IPS-18a (cell line): ENCODE measurements at regions not wholly inside any gene's neighbourhood (a gene's known extent, or its start where the extent isn't known, plus 50 kb on each side); places are given as distances from the start of the nearest gene placed in this dataset.

Source experiments
- H3K27ac ChIP-seq: one replicate; pipeline ENCODE4 v1.5.1; 2013; ENCODE audit warnings: low read length
- H3K27me3 ChIP-seq: one replicate; pipeline ENCODE4 v1.6.1; 2013; ENCODE audit warnings: mild to moderate bottlenecking, low read length; ENCODE audit not compliant: control insufficient read depth, insufficient read depth
- H3K36me3 ChIP-seq: one replicate; pipeline ENCODE4 v1.6.1; 2013; ENCODE audit warnings: low read depth, low read length; ENCODE audit not compliant: control insufficient read depth
- H3K4me1 ChIP-seq: one replicate; pipeline ENCODE4 v1.6.1; 2013; ENCODE audit warnings: low read depth, low read length; ENCODE audit not compliant: control insufficient read depth
- H3K4me3 ChIP-seq: one replicate; pipeline ENCODE4 v1.5.1; 2013; ENCODE audit warnings: low read length
- H3K9ac ChIP-seq: one replicate; pipeline ENCODE4 v1.6.1; 2013; ENCODE audit warnings: mild to moderate bottlenecking, low read length, moderate library complexity
- H3K9me3 ChIP-seq: one replicate; pipeline ENCODE4 v1.6.1; 2013; ENCODE audit warnings: low read depth, low read length; ENCODE audit not compliant: control insufficient read depth

- H3K27ac ChIP-seq: no peak overlapping the region
Measured at GRCh38 chr5:171596391-171596878, 177.0 kb downstream of the FGF18 start.

DNA sequence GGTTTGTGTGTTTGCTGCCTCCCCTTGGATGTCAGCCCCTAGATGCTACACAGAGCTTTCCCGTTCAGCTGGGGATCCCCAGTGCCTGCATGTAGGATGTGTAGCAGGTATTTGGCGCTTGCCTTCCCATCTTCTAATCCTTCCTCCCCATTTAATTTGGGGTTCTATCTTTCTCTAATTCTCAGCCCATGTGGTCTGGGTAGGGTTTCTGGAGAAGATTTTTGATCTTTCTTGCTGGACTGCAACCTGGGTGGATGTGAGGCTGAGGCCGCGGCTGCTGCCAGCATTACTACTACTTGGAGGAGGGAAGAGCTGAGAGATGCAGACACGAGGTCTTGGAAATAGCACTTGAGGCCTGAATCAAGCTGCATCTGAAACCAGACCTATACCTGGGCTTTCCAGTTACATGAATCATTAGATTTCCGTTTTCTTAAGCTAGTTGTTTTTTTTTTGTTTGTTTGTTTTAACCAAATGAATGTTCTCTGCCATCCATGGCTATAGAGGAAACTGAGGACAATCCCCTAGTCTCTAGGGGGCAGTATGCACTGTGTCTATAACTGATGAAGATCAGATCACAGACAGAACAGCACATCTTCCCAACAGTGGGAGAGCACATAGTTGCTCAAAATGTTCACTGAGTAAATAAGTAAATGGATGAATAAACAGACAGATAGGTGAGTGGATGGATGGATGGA, 178.6 kb downstream of the FGF18 start:
- H3K27ac ChIP-seq: no peak overlapping the region
- H3K36me3 ChIP-seq: no peaks in the 10 kb centered on the region
- H3K27me3 ChIP-seq: no peaks in the 10 kb centered on the region
- no peaks in the 10 kb centered on the region for H3K9me3 ChIP-seq
- H3K4me1 ChIP-seq: no peaks in the 10 kb centered on the region
- no peak overlapping the region for H3K4me3 ChIP-seq
- no peak overlapping the region for H3K9ac ChIP-seq

More at GRCh38 chr5:171596391-171596878, 177.0 kb downstream of the FGF18 start:
- Histone ChIP-seq H3K36me3 (no peaks in the 10 kb centered on the region), H3K9me3 (no peaks in the 10 kb centered on the region), H3K4me3 (no peak overlapping the region), H3K9ac (no peak overlapping the region), H3K4me1 (no peaks in the 10 kb centered on the region), H3K27me3 (no peaks in the 10 kb centered on the region)

- H3K4me1 ChIP-seq: no peaks in the 10 kb centered on the region
- H3K9ac ChIP-seq: no peak overlapping the region
- no peak overlapping the region for H3K4me3 ChIP-seq
- no peak overlapping the region for H3K27ac ChIP-seq
- no peaks in the 10 kb centered on the region for H3K9me3 ChIP-seq
- no peaks in the 10 kb centered on the region for H3K36me3 ChIP-seq
- no peaks in the 10 kb centered on the region for H3K27me3 ChIP-seq
Measured at GRCh38 chr5:171598641-171599152, 179.2 kb downstream of the FGF18 start.

GRCh38 chr5:171599411-171599810, 180.0 kb downstream of the FGF18 start:
- H3K4me3 ChIP-seq: no peak overlapping the region
- no peak overlapping the region for H3K9ac ChIP-seq
- no peaks in the 10 kb centered on the region for H3K27me3 ChIP-seq
- no peaks in the 10 kb centered on the region for H3K4me1 ChIP-seq
- no peaks in the 10 kb centered on the region for H3K36me3 ChIP-seq
- H3K27ac ChIP-seq: no peak overlapping the region
- H3K9me3 ChIP-seq: no peaks in the 10 kb centered on the region

- Histone ChIP-seq H3K9ac (no peak overlapping the region), H3K27ac (no peak overlapping the region)
Measured at GRCh38 chr5:171599957-171600612, 180.6 kb downstream of the FGF18 start.

GRCh38 chr5:171600741-171601265, 181.4 kb downstream of the FGF18 start:
- H3K4me1 ChIP-seq: no peaks in the 10 kb centered on the region
- H3K4me3 ChIP-seq: no peak overlapping the region
- no peaks in the 10 kb centered on the region for H3K9me3 ChIP-seq
- no peaks in the 10 kb centered on the region for H3K36me3 ChIP-seq
- no peak overlapping the region for H3K27ac ChIP-seq
- no peaks in the 10 kb centered on the region for H3K27me3 ChIP-seq
- no peak overlapping the region for H3K9ac ChIP-seq

More at GRCh38 chr5:171599957-171600612, 180.6 kb downstream of the FGF18 start:
- H3K9me3 ChIP-seq: no peaks in the 10 kb centered on the region
- no peaks in the 10 kb centered on the region for H3K27me3 ChIP-seq
- no peaks in the 10 kb centered on the region for H3K4me1 ChIP-seq
- no peak overlapping the region for H3K4me3 ChIP-seq
- H3K36me3 ChIP-seq: no peaks in the 10 kb centered on the region

- Histone ChIP-seq H3K27ac (no peak overlapping the region), H3K9ac (no peak overlapping the region), H3K4me3 (no peak overlapping the region), H3K4me1 (no peaks in the 10 kb centered on the region), H3K9me3 (peaks cover 4% of the 10 kb centered on the region), H3K27me3 (no peaks in the 10 kb centered on the region), H3K36me3 (no peaks in the 10 kb centered on the region)
Measured at GRCh38 chr5:171601266-171601881, 181.9 kb downstream of the FGF18 start.

GRCh38 chr5:171603591-171603990, 182.0 kb upstream of the SMIM23 start:
- Histone ChIP-seq H3K4me3 (no peak overlapping the region), H3K4me1 (no peaks in the 10 kb centered on the region), H3K27me3 (no peaks in the 10 kb centered on the region), H3K27ac (no peak overlapping the region), H3K36me3 (no peaks in the 10 kb centered on the region), H3K9me3 (peaks cover 6% of the 10 kb centered on the region), H3K9ac (no peak overlapping the region)

- H3K4me3 ChIP-seq: no peak overlapping the region
- no peaks in the 10 kb centered on the region for H3K27me3 ChIP-seq
- H3K9me3 ChIP-seq: peaks cover 6% of the 10 kb centered on the region
- no peak overlapping the region for H3K27ac ChIP-seq
- no peaks in the 10 kb centered on the region for H3K36me3 ChIP-seq
- H3K9ac ChIP-seq: no peak overlapping the region
- H3K4me1 ChIP-seq: no peaks in the 10 kb centered on the region
Measured at GRCh38 chr5:171604195-171604594, 181.4 kb upstream of the SMIM23 start.

GRCh38 chr5:171606414-171607024, 179.1 kb upstream of the SMIM23 start:
- no peak overlapping the region for H3K4me3 ChIP-seq
- H3K9me3 ChIP-seq: peaks cover 6% of the 10 kb centered on the region
- no peaks in the 10 kb centered on the region for H3K36me3 ChIP-seq
- no peak overlapping the region for H3K27ac ChIP-seq
- no peak overlapping the region for H3K9ac ChIP-seq
- no peaks in the 10 kb centered on the region for H3K27me3 ChIP-seq
- H3K4me1 ChIP-seq: no peaks in the 10 kb centered on the region

DNA sequence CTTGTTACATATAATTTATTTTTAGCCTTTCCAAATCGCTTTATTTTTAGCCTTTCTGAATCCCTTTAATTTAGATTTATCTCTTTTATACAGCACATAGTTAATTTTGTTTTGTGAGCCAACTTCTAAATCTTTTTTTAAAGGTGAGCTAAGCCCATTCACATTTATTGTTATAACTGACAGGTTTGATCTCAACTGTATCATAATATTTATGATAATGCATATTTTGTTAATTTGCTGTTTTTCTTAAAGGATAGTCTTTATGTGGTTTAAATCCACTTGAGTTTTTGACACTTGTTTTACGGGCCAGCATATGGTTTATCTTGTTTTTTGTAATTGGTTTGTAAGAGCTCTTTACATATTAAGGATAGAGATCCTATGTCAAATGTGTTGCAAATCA, 177.8 kb upstream of the SMIM23 start:
- Histone ChIP-seq H3K4me1 (no peaks in the 10 kb centered on the region), H3K9ac (no peak overlapping the region), H3K9me3 (peaks cover 6% of the 10 kb centered on the region), H3K27ac (no peak overlapping the region), H3K4me3 (no peak overlapping the region), H3K36me3 (no peaks in the 10 kb centered on the region), H3K27me3 (no peaks in the 10 kb centered on the region)
